Prostate gland (tissue), 2 donors: ENCODE measurements at regions not wholly inside any gene's neighbourhood (a gene's known extent, or its start where the extent isn't known, plus 50 kb on each side); places are given as distances from the start of the nearest gene placed in this dataset.

Experiments
- CTCF ChIP-seq, 4 experiments: fragments of 200-600 bp in 2 of 4; fragments of 450-650 bp in 2 of 4; sonication (generic) in 2 of 4; IDR thresholded peaks; 1 replicate in 3 of 4; 2 replicates in 1 of 4; pipeline ENCODE4 v1.5.1; 2016 to 2019; ENCODE audit warnings: antibody characterized with exemption in 4 of 4, mild to moderate bottlenecking in 2 of 4, moderate library complexity in 2 of 4
- POLR2A ChIP-seq: fragments of 450-650 bp; IDR thresholded peaks from one replicate; pipeline ENCODE4 v1.6.1; 2016; ENCODE audit warnings: antibody characterized with exemption, mild to moderate bottlenecking
- POLR2AphosphoS5 ChIP-seq: sonication (generic); formaldehyde crosslinking; IDR thresholded peaks from one replicate; pipeline ENCODE4 v1.6.1; 2017; ENCODE audit warnings: antibody characterized with exemption

DNA sequence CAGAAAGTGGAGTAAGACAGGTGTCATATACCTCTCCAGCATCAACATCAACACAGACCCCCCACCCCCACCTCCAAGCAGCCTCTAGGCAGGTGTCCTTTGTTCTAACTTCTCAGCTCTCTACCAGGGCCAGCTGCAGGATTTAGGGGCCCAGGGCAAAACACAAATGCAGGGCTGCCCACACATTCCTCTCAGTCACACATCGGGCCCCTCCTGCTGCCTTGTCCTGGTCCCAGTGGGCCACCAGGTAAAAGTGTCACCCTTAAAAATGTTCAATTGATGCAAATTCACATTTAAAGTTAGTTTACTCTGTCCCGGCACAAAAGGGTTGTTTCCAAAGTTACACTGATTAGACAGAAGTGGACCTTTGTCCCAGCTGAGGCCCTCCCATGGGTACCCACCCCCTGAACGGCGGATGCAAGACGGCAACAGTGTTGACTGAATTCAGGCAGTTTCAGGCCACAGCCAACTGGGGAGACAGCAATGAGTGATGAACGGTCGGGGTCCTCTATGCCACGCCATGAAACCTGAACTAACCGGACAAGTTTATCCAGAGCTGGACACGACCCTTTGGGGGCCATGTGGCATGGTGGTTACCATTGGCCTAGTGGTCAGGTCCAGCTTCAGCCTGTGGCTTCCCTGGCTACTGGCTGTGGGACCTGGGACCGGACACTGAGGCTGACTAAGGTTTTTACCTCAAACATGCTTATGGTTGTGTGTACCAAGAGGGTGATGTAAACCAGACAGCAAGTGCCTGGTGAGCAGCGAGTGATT is 52.2 kb upstream of the UNC93A start:
- TF ChIP-seq POLR2A (no peak), CTCF (IDR thresholded peaks at IDR 0.05) (no peak), POLR2AphosphoS5 (no peak)
